ENCODE measurements at regions not wholly inside any gene's neighbourhood (a gene's known extent, or its start where the extent isn't known, plus 50 kb on each side); places are given as distances from the start of the nearest gene placed in this dataset.

DNA sequence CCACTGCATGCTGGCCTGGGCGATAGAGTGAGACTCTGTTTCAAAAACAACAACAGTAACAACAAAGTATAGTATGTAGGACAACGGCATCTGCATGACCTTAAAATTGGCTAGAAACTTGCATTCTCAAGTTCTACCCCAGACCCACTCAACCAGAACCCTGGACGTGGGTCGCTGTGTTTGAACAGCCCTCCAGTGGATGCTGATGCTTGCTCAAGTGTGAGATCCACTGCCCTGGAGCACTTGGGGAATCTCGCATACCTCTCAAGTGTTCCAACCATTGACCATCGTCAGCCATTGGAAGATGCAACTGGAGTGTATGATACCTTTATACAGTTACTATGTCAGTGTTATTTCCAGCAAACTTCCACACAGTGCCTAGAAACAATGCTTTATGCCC is 435.9 kb downstream of the DCDC2C start:
- TF ChIP-seq, protein P1, sequence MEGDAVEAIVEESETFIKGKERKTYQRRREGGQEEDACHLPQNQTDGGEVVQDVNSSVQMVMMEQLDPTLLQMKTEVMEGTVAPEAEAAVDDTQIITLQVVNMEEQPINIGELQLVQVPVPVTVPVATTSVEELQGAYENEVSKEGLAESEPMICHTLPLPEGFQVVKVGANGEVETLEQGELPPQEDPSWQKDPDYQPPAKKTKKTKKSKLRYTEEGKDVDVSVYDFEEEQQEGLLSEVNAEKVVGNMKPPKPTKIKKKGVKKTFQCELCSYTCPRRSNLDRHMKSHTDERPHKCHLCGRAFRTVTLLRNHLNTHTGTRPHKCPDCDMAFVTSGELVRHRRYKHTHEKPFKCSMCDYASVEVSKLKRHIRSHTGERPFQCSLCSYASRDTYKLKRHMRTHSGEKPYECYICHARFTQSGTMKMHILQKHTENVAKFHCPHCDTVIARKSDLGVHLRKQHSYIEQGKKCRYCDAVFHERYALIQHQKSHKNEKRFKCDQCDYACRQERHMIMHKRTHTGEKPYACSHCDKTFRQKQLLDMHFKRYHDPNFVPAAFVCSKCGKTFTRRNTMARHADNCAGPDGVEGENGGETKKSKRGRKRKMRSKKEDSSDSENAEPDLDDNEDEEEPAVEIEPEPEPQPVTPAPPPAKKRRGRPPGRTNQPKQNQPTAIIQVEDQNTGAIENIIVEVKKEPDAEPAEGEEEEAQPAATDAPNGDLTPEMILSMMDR (IDR thresholded peaks at IDR 0.05; ENCODE audit: low read length, missing control alignments): no peak

DNA sequence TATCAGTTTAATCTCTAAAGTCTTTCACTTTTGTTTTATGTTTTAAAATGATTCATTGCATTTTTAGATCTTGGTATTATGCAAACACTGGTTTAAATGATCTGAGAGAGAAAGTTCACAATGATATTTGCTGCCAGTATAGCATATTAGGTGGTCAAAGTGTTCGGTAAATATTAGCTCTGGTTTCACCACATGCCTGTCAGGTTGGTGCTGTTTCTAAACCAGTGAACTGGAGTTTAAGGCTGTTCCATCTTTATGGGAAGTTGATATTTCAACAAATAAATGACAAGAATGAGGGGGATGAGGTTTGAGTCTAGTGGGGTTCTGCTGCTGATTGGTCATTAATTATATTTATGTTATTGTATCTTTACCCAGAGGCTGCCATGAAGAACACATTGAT is 436.4 kb downstream of the DCDC2C start:
- DNase-seq (ENCODE audit: low read depth): no peak
- H3K4me3 ChIP-seq (replicated peaks; ENCODE audit: low read depth, low read length): no peak overlapping the region
- TF ChIP-seq, protein P1 (IDR thresholded peaks at IDR 0.05; ENCODE audit: low read length, missing control alignments): no peak

More for the DNA sequence above, 435.9 kb downstream of the DCDC2C start:
- no peak for DNase-seq (ENCODE audit: low read depth)
- no peak overlapping the region for H3K4me3 ChIP-seq (replicated peaks; ENCODE audit: low read depth, low read length)

DNA sequence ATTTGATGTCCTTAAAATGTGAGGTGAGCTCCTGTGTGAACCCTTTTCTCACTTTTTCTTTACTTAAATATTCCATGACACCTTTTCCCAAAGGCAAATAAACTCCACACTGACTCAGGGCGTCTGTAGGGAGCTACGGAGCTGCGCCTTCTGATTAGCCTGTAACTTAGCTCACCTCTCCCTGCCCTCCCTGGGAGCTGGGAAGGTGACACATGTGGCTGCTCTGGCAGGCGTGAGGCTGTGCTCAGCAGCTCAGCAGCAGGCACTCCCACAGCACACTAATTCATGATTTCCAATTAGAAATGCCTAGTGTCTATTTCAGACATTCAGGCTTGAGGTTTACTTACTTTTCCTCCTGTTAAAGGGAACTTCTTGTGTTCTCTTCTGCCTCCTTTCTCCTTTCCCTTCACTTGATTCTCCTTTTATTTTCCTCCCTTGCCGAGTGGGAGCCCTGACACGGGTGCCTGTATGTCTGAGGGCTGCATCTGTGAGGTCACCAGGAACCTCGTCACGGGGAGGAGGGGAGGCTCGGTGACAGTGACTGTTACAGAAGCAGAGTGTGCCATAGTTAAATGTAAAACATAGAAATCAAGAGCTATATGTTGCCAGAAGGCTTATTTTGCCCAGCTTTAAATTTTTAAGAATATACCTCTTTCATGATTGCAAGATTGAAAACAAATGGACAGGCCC is 437.1 kb downstream of the DCDC2C start:
- DNase-seq (ENCODE audit: low read depth): no peak
- TF ChIP-seq, protein P1 (IDR thresholded peaks at IDR 0.05; ENCODE audit: low read length, missing control alignments): no peak
- H3K4me3 ChIP-seq (replicated peaks; ENCODE audit: low read depth, low read length): no peak overlapping the region

- no peak overlapping the region for H3K4me3 ChIP-seq (replicated peaks; ENCODE audit: low read depth, low read length)
- no peak for DNase-seq (ENCODE audit: low read depth)
- TF ChIP-seq, protein P1 (IDR thresholded peaks at IDR 0.05; ENCODE audit: low read length, missing control alignments): no peak
Measured at GRCh38 chr2:4144731-4145130, 441.4 kb downstream of the DCDC2C start.

DNA sequence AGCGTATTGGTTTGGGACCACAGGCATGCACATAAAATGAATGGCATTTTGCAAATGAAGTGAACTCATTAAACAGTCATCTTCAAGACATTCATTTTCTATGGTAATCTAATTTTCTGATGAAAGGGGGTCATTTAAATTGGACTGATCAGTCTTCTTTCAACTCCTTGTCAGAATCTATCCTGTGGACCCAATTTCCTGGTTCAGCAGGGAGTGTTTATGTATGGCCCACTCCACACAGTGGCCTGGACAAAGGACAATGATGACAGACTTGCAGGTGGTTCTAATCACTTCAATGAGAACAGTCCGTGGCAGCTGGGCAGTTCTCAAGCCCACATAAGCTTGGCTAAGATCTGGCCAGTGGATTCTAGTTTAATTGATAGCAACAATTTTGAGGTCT is 448.1 kb downstream of the DCDC2C start:
- TF ChIP-seq, protein P1 (IDR thresholded peaks at IDR 0.05; ENCODE audit: low read length, missing control alignments): no peak
- H3K4me3 ChIP-seq (replicated peaks; ENCODE audit: low read depth, low read length): no peak overlapping the region
- no peak for DNase-seq (ENCODE audit: low read depth)

DNA sequence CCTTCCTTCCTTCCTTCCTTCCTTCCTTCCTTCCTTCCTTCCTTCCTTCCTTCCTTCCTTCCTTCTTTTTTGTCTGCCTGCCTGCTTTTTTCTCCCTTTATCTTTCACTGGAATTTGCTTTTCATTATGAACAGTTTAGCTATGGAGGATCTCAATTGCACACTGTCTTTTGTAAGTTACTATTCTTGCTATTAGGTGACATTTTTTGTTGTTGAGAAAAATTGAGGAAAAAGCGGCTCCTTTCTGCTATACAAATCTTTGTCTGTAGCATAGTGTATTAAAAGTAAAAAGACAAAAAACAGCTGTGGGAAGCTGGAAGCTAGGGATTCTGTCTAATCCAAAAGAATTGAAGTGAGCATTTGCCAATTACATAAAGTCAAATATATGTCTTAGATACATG is 448.7 kb downstream of the DCDC2C start:
- TF ChIP-seq, protein P1 (IDR thresholded peaks at IDR 0.05; ENCODE audit: low read length, missing control alignments): no peak
- no peak for DNase-seq (ENCODE audit: low read depth)
- H3K4me3 ChIP-seq (replicated peaks; ENCODE audit: low read depth, low read length): no peak overlapping the region

- no peak for DNase-seq (ENCODE audit: low read depth)
- TF ChIP-seq, protein P1 (IDR thresholded peaks at IDR 0.05; ENCODE audit: low read length, missing control alignments): no peak
- H3K4me3 ChIP-seq (replicated peaks; ENCODE audit: low read depth, low read length): no peak overlapping the region
Measured at GRCh38 chr2:4168834-4169233, 465.5 kb downstream of the DCDC2C start.

All from fibroblast of pulmonary artery (primary cell).